ENCODE measurements at regions not wholly inside any gene's neighbourhood (a gene's known extent, or its start where the extent isn't known, plus 50 kb on each side); places are given as distances from the start of the nearest gene placed in this dataset.
"Not testable (repeated sequence)": the region's sequence is repeated elsewhere in the genome, so short reads cannot be mapped to it uniquely, and the experiment has no call there.

DNA sequence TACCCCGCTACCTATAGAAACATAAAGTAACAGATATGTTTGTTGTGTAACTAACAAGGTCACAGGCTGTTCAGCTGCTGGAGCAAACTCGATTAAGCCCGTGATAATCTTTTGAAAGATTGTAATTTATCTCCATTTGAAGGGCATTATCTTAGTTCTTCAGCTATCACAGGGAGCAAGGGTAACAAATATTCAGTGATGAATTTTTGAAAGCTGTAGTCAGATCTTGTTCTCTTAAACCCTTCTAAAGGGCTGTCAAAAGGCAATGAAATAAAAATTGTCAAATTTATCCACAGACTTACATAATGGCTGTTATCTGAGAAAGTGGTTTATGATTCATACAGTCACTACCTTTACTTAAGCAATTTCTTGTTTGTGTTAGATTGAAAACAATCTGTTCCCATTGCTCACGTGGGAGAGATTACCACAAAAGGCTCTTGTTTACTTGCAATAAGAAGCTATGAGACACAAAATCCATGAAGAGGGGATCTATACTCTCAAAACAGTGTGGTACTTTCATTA, 78.3 kb upstream of the ZNF608 start:
- H3K4me3 ChIP-seq (ENCODE audit: low read length), result no peak overlapping the region
- TF ChIP-seq, protein P1, sequence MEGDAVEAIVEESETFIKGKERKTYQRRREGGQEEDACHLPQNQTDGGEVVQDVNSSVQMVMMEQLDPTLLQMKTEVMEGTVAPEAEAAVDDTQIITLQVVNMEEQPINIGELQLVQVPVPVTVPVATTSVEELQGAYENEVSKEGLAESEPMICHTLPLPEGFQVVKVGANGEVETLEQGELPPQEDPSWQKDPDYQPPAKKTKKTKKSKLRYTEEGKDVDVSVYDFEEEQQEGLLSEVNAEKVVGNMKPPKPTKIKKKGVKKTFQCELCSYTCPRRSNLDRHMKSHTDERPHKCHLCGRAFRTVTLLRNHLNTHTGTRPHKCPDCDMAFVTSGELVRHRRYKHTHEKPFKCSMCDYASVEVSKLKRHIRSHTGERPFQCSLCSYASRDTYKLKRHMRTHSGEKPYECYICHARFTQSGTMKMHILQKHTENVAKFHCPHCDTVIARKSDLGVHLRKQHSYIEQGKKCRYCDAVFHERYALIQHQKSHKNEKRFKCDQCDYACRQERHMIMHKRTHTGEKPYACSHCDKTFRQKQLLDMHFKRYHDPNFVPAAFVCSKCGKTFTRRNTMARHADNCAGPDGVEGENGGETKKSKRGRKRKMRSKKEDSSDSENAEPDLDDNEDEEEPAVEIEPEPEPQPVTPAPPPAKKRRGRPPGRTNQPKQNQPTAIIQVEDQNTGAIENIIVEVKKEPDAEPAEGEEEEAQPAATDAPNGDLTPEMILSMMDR (conservative IDR thresholded peaks at IDR 0.05; ENCODE audit: low read length), result no peak
- DNase-seq (ENCODE audit: low read depth), result peak; percentile 13

DNA sequence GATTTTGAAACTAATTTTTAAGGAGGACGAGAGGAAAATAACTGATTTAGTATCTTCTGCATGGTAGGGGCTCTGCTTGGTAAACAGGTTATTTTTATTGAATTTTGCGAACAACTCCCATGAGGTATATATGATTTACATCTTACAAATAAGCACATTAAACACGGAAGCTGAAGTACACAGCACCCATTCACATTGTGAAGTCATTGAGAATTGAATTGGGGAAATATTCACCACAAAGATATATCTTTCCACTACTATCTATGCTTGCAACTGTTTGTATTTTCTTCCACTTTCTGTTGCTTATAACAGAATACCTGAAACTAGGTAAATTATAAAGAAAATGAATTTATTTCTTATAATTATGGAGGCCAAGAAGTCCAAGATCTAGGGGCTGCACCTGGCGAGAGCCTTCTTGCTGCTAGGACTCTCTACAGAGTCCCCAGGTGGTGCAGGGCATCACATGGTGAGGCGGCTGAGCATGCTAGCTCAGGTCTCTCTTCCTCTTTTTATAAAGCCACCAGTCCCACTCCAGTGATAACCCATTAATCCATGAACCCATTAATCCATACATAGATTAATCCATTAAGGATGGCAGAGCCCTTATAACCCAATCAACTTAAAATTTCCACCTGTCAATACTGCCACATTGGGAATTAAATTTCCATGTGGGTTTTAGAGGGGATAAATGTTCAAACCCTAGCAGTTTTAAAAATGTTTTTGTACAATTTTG, 79.0 kb upstream of the ZNF608 start:
- no peak for DNase-seq (ENCODE audit: low read depth)
- TF ChIP-seq, protein P1 (conservative IDR thresholded peaks at IDR 0.05; ENCODE audit: low read length), result no peak
- H3K4me3 ChIP-seq (ENCODE audit: low read length), result no peak overlapping the region

DNA sequence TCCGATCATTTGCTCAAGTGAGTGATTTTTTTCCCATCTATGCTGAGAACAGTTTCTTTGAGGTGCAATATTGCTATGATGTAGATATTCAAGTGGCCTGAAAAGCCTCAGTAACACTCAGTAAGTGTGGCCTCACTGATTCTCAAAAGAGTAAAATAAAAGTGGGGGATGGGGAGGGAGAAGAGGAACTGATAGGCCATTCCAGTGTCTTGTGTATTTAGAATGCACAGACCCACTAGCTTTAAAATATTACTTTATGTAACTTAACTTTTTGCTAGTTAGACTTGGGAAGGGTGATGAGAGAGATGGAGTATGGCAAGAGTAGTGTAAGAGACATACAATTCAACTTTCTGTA, 79.5 kb upstream of the ZNF608 start:
- no peak for DNase-seq (ENCODE audit: low read depth)
- TF ChIP-seq, protein P1 (conservative IDR thresholded peaks at IDR 0.05; ENCODE audit: low read length), result no peak
- no peak overlapping the region for H3K4me3 ChIP-seq (ENCODE audit: low read length)

DNA sequence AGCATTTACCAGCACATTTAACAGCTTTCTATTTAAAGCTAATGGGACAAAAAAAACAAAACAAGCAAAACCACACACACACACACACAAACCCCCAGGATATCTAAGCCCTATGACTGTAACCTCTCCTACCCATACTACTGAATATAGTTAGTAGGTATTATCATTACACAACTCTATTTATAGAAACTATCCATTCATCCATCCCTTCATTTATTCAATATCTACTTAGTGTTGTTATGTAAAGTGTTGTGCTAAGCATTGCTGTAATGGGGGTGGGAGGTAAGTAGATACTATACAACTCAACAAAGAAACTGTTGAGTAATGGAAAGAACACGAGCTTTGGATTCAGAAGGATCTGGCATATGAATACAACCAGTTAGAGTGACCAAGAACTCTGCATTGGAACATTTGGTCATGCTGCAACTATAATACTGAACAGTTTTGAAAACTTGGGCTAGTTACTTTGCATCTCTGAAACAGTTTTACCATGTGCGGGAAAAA, 82.3 kb upstream of the ZNF608 start:
- DNase-seq (ENCODE audit: low read depth), result no peak
- TF ChIP-seq, protein P1 (conservative IDR thresholded peaks at IDR 0.05; ENCODE audit: low read length), result no peak
- H3K4me3 ChIP-seq (ENCODE audit: low read length), result no peak overlapping the region

DNA sequence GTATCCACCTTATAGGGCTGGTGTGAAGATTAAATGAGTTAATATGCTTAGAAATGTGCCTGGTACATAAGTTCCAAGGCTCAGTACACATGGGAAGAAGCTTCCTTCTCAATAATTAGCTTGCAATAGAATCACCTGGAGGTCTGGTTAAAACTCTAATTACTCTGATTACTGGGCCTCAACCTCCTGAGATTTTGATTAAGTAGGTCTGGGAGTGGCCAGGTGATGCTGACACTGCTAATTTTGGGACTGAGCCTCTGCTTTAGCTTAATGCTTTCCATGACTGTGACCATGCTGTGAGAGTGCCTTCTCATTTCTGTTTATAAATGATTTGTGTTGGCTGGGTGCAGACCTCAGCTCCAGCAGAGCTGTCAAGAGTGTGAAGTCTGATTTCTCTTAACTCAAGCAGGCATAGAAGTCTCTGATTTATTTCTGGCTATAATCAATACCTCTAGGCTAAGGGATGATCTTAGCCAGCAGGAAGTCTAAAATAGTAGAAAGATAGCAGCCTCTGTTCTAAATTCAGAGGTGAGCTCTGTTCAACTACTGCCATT, 85.3 kb upstream of the ZNF608 start:
- no peak overlapping the region for H3K4me3 ChIP-seq (ENCODE audit: low read length)
- TF ChIP-seq, protein P1 (conservative IDR thresholded peaks at IDR 0.05; ENCODE audit: low read length), result no peak
- DNase-seq (ENCODE audit: low read depth), result no peak

DNA sequence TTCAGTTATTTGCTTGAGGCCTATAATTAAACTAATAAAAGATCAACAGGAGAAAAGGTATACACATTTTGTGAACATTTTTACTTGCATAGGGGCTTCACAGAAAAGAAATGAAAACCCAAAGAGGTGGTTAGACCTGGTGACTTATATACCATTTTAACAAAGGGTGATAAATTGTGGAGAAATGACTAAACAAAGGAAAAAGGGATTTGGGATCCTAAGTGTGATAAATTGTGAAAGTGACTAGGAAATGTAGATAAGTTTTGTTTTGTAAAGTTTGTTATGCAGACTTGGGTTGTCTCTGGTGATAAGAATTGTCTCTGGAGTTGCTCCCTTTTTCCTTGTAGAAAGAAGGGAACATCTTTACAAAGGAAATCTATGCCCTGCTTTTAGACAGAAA, 86.1 kb upstream of the ZNF608 start:
- TF ChIP-seq, protein P1 (conservative IDR thresholded peaks at IDR 0.05; ENCODE audit: low read length), result no peak
- no peak overlapping the region for H3K4me3 ChIP-seq (ENCODE audit: low read length)

DNA sequence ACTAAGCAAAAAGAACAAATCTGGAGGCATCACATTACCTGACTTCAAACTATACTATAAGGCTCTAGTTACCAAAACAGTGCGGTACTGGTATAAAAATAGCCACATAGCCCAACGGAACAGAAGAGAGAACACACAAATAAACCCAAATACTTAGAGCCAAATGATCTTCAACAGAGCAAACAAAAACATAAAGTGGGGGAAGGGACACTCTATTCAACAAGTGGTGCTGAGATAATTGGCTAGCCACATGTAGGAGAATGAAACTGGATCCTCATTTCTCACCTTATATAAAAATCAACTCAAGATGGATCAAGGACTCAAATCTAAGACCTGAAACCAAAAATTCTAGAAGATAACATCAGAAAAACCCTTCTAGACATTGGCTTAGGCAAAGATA, 89.9 kb upstream of the ZNF608 start:
- H3K4me3 ChIP-seq (ENCODE audit: low read length); DNase-seq (ENCODE audit: low read depth): not testable (repeated sequence)

More for the DNA sequence above, 86.1 kb upstream of the ZNF608 start:
- no peak for DNase-seq (ENCODE audit: low read depth)
